Fibroblast of upper back skin (primary cell): ENCODE measurements at regions not wholly inside any gene's neighbourhood (a gene's known extent, or its start where the extent isn't known, plus 50 kb on each side); places are given as distances from the start of the nearest gene placed in this dataset.

Experiments used
- DNase-seq: peaks from one replicate; pipeline ENCODE4 v3.0.0-alpha.2; 2013

DNA sequence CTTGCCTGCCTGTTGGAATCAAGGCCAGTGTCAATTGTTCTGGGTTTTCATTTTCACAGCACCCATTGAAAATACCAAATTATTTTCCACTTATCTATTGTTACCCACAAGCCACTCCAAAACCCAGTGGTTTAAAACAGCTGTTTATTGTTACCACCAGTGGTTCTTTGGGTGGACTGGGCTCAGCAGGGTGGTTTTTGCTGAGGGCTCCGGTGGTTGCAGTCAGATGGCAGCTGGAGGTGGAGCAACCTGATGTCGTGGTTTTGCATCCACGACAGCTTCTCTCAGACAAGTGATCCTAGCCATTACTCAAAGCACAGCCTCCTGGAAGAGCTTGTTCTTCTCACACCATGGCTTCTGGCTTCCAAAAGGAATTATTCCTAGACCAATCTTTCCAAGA is 235.1 kb upstream of the ADARB2 start:
- DNase-seq, result no peak

DNA sequence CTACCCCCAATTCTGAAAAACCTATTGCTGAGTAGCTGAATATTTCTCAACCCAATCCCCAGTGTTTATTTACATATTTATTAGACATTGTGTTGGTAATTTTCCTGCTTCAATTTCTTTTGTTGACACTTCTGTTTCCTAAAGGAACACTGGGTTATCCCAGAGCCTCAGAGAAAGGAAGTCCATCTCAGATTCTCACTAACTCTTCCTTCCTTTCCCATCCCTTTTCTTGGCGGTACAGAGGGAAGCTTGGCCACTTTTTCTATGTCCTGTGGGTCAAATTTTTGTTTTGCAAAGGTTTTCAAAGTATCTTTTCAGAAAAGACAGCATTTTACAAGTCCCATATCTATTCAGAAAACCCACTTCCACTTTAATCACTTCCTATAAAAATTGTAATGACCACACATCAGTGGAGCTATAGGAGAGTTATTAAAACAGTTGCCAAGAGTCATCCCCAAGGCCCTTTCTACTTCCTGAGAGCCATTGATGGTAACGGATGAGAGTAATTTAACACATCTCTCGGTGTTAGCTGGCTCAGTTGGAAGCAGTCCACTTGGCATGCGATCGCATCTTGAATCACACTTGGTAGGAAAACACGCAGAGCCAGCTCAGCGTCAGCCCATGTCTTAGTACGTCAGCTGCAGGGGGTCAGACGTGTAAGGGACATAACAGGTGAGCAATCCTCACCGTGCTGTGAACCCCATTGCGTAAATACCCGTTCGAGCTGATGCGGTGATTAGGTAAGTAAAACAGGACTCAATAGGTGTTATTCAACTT is 231.1 kb upstream of the ADARB2 start:
- no peak for DNase-seq

DNA sequence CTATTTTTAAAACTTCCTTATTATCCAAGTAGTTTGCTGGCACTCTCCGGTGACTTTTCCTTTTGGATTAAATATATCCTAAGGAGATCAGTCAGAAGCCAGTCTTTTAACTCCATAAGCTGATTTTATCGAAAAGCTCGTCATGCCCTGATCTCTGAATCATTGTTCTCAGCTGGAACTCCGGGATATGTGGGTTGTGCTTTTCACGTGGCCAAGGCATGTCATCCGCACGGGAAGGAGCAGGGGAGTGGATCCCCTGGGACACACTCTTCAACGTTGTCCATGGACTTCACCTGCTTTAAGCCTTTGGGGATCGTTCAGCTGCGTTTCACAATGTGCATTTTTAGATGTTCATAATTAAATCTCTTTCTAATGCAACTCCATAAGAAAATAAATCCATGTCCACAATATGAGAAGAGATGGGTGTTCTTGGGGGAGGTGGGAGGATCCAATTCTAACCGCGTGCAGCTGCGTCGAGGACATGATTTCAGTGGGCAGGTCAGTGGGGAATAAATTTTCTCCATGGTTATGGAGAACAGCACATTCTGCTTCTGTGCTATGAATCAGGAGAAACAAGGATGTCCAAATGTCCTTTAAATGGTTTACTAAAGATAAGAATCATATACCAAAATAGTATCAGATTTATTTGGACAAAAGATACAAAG is 229.5 kb upstream of the ADARB2 start:
- DNase-seq, result no peak

DNA sequence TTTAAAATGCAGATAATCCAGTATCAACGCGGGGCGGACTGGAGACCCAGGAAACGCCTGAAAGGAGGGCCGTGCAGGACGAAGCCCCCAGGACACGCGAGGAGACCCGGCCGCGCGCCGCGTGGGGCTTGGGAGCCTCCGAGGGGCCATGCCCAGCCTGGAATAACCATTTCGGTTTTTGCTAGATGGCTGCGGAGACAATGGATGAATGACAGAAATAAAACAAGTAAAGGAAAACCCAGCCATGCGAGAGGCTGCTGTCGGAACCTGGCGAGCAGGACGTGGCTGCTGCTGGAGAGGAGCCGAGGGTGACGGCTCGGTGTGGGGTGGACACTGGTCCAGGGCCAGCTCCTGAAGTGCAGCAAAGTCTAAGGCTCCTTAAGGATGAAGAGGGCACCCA is 227.2 kb upstream of the ADARB2 start:
- no peak for DNase-seq

DNA sequence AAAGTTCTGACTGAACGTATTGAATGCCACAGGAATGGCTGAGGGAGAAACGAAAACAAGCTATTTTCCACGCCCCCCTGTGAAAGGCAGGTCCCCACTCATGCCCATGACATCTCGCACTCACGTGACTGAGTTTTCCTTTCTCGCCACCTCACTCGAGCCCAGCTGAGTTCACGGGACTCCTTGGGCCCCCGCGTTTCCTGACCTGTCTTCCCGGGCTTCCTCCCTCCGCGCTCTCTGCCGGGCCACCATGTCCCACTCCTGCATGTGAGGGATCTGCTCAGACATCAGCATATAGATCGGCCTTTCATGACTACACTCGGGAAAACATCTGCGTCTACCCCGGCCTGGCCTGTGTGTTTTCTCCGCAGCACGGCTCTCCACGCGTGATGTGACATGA is 226.0 kb upstream of the ADARB2 start:
- DNase-seq, result no peak

DNA sequence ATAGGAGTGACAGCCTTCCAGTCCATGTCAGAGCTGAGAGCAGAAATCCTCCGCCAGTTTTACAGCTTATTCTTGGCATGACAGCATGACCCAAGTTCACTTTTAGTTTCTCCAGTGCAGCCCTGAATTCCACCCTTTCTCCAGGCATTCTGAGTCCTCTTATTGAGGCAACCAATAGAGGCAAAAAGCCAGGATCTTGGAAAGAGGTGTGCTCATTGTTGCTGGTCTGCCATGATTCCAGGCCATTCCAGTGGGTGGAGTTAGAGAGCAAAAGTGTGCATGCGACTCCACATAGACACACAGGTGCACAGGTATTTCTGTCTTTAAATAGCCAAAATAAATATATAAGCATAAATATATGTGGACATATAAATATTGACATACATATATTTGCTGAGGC is 224.7 kb upstream of the ADARB2 start:
- DNase-seq, result no peak

DNA sequence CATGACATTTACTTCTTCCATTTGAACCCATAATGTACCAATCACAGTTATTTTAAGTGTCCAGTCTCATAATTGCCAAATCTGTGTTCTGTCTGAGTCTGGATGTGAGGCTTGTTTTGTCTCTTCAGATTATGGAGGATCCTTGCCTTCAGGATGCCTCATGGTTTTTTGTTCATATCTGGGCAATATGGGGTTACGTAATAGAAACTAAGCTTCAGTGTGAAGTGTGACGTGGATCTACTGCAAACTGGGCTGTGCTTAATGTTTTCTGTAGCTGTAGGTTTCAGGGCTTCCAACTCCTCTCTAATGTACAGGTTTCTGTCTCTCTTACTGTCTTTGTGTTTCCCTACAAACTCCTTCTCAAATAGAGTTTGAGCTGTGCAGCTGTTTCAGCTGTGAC is 223.7 kb upstream of the ADARB2 start:
- no peak for DNase-seq

DNA sequence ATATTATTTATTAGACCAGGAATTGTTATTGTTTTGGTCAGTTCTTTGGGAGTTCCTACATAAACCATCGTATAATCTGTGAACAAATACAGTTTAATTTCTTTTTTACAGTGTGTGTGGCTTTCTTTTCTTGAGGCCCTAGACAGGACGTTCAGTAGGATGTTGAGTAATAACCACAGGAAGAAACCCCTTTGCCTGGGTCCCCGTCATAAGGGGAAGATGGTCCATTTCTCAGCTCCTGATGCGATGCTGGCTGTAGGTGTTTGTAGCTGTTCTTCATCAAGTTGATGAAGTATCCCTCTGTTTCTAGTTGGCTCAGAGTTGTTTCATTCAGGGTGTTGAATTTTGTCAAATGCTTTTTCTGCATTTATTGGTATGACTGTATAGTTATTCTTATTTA is 219.7 kb upstream of the ADARB2 start:
- DNase-seq, result no peak

DNA sequence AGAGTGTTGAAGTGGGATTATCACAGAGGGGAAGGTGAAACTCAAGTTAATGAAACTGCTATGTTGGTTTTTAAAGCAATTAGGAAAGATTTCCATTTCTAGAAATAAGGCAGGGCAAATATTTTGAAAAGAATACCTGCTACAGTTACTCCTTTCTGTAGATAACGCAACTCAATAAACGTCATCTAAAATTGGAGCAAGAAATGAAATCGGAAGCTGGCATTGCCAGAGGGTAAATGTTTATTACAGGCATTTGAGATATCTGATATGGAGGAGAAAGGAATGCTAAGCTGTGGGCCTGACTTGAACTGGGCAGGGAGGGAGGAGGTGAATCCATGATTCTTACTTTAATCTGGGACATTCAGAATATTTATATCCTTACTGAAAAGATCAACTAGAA is 217.0 kb upstream of the ADARB2 start:
- no peak for DNase-seq

DNA sequence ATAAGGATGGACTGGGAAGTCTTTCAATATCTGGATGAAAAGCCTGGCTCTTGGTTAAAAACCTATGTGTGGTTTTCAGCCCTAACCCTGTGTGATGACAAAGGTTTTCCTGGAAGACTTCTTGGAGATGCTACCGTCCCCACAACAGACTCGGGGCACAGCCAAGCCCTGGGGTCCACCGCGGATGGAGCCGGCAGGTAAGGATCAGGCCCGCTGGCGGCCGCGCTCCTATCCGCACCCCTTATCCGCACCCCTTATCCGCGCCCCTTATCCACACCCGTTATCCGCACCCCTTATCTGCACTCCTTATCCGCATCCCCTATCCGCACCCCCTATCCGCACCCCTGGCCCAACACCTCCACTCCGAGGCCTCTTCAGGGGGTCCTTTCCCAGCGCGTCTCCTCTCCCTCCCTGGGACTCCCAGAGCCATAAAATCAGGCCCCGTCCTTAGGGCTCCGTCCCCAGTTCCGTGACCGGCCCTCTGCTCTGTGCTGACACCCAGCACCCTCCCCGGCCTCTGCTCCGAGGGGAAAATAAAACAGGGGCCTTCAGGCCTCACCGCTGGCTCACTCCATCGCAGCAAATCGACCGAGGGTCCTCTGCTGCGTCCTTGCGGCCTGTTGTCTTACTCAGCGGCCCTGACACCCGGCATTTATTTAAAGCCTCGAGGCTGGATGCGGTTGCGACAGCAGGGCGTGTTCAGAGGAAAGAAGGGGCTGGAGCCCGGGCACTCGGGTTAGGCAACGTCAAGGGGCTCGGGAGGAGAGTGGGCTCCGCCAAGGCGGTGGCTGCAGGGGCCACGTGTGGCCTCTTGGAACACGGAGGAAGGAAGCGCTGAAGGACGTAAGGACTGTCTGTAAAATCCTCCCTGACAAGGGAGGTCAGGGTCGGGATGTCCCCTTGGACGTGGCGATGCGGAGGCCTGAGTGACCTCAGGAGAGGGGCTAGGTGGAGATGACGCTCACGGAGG is 215.1 kb upstream of the ADARB2 start:
- DNase-seq, result no peak

DNA sequence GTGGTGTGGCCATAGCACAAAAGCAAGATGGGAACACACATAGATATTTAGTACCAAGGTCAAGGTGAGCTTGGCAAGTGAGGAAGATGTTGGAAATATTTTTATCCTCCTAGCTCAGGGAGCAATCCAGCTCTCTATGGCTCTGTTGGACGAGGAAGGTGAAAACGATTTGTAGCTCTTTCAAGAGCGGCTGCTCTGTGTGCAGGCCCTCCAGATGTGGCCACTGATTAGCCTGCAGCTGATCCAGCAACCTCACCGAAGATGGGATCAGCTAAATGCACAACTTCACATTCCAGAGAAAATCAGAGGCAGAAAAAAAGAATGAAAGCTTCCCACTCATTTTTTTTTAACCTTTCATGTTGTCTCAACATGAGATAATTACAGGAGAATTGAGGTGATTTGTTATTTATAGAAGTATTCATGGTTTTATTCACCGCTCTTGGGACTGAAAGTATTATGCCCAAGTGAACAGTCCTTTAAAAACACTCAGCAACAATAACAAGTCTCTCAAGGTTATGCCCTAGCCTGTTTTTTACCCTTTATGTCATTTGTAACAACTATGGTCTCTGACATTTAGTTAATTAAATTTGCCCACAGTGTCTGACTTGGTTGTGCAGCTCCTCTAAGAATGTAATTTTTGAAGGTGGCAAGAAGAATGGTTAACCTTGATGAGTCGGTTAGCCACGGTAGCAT is 213.6 kb upstream of the ADARB2 start:
- no peak for DNase-seq

DNA sequence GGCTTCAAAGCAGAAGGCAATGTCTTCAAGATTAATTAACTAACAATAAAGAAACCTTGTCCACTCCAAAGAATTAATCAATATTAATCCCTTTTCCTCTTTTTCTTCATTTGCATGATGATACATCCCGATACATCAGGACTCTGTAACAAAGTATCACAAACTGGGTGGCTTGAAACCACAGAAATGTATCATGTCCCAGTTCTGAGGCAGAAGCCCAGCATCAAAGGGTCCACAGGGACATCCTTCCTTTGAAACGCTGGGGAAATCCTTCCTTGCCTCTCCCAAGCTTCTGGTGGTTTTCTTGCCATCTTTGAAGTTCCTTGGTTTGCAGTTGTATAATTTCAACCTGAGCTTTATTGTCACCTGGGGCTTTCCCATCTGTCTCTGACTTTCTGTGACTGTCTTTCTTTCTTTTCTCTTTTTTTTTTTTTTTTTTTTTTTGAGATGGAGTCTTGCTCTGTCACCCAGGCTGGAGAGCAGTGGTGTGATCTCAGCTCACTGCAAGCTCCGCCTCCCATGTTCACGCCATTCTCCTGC is 210.2 kb upstream of the ADARB2 start:
- no peak for DNase-seq

DNA sequence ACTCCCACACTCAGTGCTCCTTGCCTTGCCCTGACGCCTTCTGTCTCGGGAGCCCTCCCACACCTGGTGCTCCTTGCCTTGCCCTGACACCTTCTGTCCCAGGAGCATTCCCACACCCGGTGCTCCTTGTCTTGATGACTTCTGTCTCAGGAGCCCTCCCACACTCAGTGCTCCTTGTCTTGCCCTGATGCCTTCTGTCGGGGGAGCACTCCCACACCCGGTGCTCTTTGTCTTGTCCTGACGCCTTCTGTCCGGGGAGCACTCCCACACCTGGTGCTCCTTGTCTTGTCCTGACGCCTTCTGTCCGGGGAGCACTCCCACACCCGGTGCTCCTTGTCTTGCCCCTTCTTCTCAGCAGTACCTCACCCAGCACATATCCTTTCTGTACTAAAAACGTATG is 207.2 kb upstream of the ADARB2 start:
- DNase-seq, result no peak

DNA sequence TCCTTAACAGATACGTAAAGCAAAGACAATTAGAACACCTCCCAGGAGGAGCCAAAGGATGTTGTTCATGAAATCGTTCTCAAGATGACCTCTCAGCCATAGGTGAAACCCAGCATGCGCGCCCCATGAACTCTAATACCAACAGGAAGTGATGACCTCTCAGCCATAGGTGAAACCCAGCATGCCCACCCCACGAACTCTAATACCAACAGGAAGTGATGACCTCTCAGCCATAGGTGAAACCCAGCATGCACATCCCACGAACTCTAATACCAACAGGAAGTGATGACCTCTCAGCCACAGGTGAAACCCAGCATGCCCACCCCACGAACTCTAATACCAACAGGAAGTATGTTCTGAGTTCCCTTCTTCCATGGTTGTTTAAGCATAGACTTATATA is 205.2 kb upstream of the ADARB2 start:
- no peak for DNase-seq

DNA sequence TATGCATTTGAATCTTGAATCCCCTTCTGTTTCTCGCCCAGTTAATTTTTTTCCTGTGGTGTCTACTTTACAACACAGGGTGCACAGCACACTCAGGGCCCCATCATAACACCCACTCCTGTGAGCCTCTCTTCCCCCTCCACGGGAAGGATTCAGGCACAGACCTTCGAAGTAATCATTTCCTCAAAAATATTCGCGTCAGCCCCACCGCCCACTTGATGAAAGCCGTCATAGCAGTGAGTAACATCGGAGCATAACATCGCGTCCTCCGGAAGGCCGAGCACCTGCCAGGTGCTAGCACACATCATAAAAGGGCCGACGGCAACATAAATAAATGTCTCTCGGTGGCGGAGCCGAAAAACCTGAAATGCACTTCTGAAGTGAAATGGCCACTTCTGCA is 201.7 kb upstream of the ADARB2 start:
- no peak for DNase-seq

DNA sequence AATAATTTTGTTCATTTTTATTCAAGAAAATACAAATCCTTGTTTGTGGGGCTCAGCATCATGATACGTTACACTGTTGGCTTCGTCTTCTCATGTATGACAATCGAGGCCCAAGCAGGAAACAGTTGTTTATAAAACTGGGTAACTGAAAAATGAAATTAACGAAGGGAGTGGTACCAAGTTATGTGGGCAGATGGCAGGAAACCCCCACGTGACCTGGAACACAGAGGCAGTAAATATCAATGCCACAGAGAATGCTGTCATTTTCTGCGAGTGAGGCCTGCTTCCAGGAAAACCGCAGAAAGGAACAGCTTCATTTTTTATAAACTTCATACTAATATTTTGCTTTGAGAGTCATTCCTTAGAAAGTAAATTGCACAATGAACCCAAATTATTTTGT is 201.0 kb upstream of the ADARB2 start:
- DNase-seq, result no peak

DNA sequence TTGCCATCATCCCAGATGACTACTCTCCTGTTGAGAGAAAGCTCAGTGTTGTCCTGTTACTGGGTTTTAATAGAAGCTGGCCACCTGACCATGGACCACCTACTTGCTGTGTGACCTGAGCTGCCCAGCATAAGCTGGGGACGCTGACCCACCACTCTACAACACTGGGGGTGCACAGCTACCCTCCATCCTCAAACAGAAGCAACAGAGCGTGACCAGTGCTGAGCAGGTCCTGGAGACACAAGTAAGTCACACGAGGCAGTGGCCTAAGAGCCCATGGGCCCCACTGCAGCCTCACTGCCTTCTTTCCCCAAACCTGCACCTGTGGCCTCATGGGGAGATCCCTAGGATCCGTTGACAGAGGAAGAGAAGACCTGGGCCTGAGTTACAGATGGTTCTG is 198.6 kb upstream of the ADARB2 start:
- no peak for DNase-seq

DNA sequence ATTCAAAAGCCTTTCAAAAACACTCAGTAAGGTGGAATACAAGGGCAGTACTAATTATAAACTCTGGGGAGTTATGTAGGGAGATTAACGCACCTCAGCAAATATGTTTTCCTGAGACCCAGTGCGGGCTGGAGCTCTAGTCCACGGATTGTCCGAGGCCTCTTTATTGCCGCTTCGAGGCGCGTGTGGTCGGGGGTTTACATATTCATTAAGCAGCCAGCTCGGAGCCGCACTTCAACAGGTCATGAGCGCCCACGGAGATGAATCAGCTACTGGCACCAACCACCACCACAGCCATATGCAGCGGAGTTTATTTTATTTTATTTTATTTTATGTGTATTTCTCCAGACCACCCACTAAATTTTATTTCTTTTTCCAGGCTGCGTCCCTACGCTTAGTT is 195.9 kb upstream of the ADARB2 start:
- DNase-seq, result no peak

DNA sequence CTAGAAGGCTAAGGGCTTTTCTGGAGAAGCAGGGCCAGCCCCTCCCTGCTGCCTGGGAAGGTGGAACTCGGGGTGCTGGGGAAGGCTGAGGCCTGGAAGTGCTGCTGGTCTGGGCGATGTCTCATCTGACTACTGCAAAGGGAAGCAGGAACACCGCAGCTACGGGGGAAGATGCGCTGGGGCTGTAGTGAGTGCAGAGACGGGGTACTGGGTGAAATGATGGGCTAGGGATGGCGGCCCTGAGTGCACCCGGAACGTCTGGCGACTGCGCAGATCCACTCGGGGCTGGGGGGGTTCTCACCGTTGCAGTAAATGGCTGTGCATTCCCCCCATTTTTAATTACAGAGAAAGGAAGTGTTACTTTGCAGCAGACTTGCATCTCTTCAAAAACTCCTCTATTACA is 195.4 kb upstream of the ADARB2 start:
- DNase-seq, result no peak

DNA sequence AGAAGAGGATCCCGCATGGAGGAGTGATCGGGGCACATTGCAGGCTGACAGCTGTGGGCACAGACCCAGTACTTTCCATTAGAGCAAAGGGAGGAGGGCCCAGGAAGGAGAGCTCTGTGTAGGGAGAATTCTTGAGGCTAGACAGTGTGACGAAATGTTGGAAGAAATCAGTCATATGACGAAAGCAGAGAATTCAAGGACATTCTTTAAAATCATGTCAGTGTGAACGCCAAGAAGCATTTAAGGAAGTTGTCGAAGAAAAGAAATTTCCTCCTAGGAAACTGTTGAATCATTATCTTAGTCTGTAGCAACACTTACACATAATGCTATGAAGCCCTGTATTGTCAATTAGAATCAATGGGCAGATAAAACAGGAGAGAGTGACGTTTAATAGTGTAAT is 191.3 kb upstream of the ADARB2 start:
- DNase-seq, result no peak

DNA sequence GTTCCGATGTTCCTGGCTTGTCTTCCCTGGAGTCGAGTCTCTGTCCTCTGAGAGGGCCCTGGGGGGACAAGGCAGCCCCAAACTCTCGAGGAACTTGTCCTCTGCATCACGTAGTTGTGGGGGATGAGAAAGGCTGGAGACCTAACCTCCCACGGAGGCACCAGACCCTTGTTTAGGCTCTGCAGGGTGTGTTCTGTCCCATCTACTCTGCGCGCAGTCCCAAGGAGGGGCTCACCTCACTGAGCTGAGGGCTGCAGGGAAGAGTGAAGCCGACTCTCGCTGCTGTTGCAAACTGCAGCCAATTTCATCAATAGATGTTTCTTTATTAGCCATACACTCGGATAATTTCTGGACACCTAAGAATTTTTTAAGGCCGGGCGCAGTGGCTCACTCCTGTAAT is 186.7 kb upstream of the ADARB2 start:
- DNase-seq, result no peak

DNA sequence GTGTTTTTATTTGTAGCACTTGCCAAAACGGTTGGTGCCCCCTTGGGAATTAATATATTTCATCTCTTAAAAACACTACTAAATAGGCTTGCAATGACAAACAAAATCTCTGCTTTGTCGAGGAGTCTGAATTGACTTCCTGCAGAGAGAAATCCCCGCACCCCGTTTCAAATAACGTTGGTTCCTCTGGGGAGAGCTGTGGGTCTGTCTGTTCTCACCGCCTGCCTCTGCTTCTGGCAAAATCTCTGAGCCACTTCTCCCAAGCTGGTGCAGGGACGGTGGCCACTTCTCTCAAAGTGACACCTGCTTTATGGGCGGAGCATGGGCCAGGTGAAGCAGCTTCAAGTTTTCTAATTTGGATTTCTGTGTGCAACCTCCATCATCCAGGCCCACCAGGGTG is 186.3 kb upstream of the ADARB2 start:
- DNase-seq, result no peak

DNA sequence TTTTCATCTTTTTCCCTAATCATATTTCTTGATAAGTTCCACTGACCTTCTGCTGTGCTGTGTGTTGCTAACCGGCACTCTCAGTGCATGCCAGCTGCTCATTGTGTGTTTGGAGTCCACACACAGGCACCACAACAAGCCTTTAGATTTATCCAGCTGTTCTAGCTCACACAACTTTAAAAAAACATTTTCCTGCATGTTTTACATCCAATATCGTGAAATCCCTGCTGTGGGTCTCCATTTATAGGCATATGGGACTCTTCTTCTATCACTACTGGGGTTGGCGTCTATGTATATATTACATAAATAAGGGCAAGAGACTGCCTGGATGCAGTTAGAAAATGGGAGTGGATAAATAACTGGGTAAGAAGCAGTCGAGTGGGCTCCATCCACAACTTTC is 183.6 kb upstream of the ADARB2 start:
- no peak for DNase-seq
